T47D (cell line): ENCODE measurements at regions not wholly inside any gene's neighbourhood (a gene's known extent, or its start where the extent isn't known, plus 50 kb on each side); places are given as distances from the start of the nearest gene placed in this dataset.
A peak's percentile ranks its signal among the peaks of the same experiment; 100 is the strongest.

ENCODE experiments used
- DNase-seq, 2 experiments: peaks; one replicate each; pipeline versions ENCODE4 v3.0.0 to v3.0.0-alpha.2; 2011 to 2012; ENCODE audit warnings: low read depth in 1 of 2, low spot score in 1 of 2
- JUND ChIP-seq: IDR thresholded peaks from 2 replicates; pipeline ENCODE4 v1.6.1; 2012; ENCODE audit warnings: low read depth
- in situ Hi-C: cut with HindIII; loops from 2 replicates; pipeline ENCODE4 v1.10.0; 2016; ENCODE audit warnings: low sequenced_read_pairs, low pct_unique_long_range_greater_than_20kb

- DNase-seq = peak in 1 of 2 experiments; percentile 28
- in situ Hi-C loops = no loop called here
- TF ChIP-seq JUND = no peak
Measured at GRCh38 chr1:25080294-25081209, 150.5 kb upstream of the RUNX3 start.

GRCh38 chr1:25079048-25079447 lies 149.0 kb upstream of the RUNX3 start:
- no peak for TF ChIP-seq JUND
- in situ Hi-C loops = no loop called here
- no peak for DNase-seq

- TF ChIP-seq JUND = no peak
- no peak for DNase-seq
- in situ Hi-C loops = no loop called here
Measured at GRCh38 chr1:25074351-25075227, 144.5 kb upstream of the RUNX3 start.

- no peak for DNase-seq
- in situ Hi-C loops = no loop called here
- no peak for TF ChIP-seq JUND
Measured at GRCh38 chr1:25073640-25074270, 143.7 kb upstream of the RUNX3 start.

GRCh38 chr1:25072461-25072860 lies 142.4 kb upstream of the RUNX3 start:
- no peak for TF ChIP-seq JUND
- no peak for DNase-seq
- in situ Hi-C loops = no loop called here

GRCh38 chr1:25068829-25069228 lies 138.8 kb upstream of the RUNX3 start:
- in situ Hi-C loops = no loop called here
- no peak for DNase-seq
- TF ChIP-seq JUND = no peak

GRCh38 chr1:25068316-25068715 lies 138.2 kb upstream of the RUNX3 start:
- DNase-seq = no peak
- no peak for TF ChIP-seq JUND
- in situ Hi-C loops = no loop called here

- in situ Hi-C loops = no loop called here
- TF ChIP-seq JUND = no peak
- no peak for DNase-seq
Measured at GRCh38 chr1:25067518-25068251, 137.6 kb upstream of the RUNX3 start.

- in situ Hi-C loops = no loop called here
- no peak for TF ChIP-seq JUND
- DNase-seq = peak in 1 of 2 experiments; percentile 34
Measured at GRCh38 chr1:25066731-25067517, 136.8 kb upstream of the RUNX3 start.

- DNase-seq = peak in 1 of 2 experiments; percentile 44
- in situ Hi-C loops = no loop called here
- TF ChIP-seq JUND = no peak
Measured at GRCh38 chr1:25066256-25066655, 136.2 kb upstream of the RUNX3 start.

GRCh38 chr1:25065795-25066238 lies 135.7 kb upstream of the RUNX3 start:
- TF ChIP-seq JUND = no peak
- no peak for DNase-seq
- in situ Hi-C loops = no loop called here
